Activated gamma-delta T cell treated with Interleukin-2 at 50 U/mL for 16 hours (primary cell): ENCODE measurements at regions not wholly inside any gene's neighbourhood (a gene's known extent, or its start where the extent isn't known, plus 50 kb on each side); places are given as distances from the start of the nearest gene placed in this dataset.

Experiments used
- DNase-seq: peaks from one replicate; pipeline ENCODE4 v3.0.0-alpha.2; 2020

DNA sequence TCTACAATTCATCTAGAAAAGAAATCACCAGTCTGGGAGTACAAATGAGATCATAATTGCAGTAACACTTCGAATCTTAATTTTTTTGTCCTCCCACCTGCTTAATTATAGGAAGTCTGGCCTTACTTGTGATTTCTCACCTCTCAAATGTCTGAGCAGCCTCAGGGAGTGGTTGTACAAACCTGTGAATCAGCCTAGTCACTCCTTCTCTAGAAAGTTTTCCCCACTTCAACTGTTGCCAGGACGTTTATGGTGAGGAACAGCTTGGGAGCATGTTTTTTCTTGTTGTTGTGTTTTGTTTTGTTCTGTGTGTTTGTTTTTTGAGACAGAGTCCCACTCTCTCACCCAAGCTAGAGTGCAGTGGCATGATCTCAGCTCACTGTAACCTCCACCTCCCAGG, 50.3 kb upstream of the CLDN10 start:
- DNase-seq: no peak
